GM03348 (cell line): ENCODE measurements at regions not wholly inside any gene's neighbourhood (a gene's known extent, or its start where the extent isn't known, plus 50 kb on each side); places are given as distances from the start of the nearest gene placed in this dataset.

Source experiments
- DNase-seq: peaks from one replicate; pipeline ENCODE4 v3.0.0; 2012; ENCODE audit warnings: low spot score

DNA sequence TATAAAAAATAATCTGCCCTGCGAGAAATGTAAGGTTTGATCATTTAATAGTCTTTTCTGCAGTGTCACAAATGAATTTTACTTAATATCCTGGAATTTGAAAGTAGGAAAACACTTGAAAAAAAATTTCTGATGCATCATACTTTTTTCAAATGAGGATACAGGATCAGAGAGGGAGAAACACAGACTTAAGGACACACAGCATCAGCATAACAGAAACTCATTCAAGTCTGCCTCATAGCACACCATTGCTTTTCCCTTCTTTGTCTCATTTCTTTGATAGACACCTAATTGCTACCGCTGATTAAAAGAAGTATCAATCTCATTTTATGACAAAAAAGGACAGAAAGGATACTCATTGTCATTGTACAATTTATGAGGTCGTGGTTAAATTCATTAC lies 319.0 kb downstream of the TMEM114 start:
- no peak for DNase-seq

DNA sequence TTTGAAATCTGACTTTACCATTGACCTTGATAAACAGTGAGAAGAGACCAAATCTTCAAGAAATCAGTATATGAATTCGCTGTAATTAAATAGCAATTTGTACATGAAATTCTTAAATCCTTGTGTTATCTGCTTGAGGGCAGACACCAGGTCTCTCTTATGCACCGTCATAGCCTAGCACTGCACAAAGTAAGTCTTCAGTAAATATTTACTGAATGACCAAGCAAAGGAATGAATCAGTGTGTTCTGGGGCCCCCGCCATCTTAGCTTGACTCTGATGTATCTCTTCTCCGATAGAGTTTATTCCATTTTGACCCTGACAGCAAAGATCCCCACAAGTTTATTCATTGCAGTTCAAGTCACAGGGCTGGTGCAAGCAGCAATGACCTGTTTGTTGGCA lies 328.0 kb downstream of the TMEM114 start:
- no peak for DNase-seq

DNA sequence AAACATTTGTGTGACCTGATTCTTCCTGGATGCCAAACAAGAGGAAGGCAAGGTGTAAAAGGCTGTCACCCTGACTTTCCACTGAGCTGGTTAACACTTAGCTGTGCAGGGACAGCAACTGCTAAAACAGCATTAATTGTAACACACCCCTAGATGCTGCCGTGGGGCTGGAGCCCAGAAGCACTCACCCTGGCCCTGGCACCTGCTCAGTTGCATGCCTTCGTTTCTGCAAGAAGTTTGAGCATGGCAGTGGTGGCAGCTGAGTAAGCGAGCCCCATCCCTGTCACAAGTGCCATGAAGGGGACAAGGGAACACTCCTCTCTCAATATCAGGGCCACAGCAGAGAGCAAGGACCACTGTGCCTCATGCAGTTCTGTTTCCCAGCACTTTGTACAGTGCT lies 330.2 kb downstream of the TMEM114 start:
- no peak for DNase-seq

DNA sequence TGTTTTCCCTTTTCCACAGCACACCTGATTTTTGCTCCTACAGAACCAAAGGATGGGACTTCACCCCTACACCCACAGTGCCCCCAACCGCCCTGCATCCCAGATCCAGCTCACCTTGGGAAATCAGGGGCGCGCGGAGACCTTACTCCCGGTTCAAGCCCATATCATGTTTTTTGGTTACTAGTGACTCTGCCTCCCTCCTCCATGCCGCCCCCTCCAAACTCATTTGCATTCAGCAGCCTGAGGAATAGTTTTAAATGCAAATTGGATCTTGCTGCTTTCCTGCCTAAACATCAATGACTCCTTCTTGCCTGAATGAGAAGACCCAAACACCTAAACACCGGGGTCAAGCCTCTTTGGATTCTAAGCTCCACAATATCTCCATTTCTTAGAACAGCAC lies 331.8 kb downstream of the TMEM114 start:
- no peak for DNase-seq

DNA sequence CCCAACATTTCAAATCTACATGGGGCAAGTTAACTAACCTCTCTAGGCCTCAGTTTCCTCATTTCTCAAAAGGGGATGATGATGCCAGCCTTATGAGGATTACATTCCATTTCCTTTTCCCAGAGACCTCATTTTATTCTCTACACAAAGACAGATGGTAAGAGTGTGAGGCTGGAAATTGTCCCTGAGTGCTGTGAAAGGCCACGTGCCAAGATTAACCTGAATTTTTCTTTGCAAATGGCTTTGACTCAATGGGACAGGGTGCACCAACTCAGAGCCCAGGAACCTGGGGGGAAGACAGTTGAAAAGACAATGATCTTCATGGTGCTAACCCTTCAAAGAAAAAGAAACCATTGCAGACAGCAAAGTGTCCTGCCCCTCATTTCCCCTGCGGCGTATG lies 332.8 kb downstream of the TMEM114 start:
- DNase-seq = no peak

DNA sequence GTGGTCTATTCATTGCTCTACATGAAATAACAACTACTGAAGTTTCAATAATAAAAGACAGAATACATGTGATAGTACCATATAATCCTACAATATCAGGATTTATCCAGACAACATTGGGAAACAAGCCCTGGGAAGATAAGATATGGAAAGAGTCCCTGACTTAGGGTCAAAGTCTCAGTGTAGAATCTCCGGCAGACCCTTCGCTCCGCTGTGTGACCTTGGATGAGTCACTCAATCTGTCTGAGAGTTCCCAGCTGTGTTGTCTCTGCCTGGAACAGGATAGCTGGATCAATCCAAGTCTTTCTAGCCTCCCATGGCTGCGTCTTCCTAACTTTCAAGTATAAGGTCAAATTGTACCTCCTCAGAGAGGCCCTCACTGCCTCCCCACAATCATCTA lies 335.9 kb downstream of the TMEM114 start:
- DNase-seq = no peak

DNA sequence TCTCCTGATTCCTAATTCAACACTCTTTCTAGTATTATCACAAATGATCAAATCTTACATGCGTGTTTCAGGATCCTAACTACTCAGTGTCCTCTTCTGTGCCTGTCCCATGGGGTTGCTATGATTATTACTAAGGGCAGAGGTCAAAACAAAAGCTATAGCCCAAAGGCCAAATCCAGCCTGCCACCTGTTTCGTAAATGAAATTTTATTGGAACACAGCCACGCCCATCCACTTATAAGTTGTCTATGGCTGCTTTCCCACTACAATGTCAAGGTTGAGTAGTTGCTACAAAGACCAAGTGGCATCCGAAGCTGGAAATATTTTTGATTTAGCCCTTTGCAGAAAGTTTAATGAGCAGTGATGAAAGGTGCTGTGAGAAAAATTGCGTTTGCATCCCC lies 336.6 kb downstream of the TMEM114 start:
- no peak for DNase-seq

DNA sequence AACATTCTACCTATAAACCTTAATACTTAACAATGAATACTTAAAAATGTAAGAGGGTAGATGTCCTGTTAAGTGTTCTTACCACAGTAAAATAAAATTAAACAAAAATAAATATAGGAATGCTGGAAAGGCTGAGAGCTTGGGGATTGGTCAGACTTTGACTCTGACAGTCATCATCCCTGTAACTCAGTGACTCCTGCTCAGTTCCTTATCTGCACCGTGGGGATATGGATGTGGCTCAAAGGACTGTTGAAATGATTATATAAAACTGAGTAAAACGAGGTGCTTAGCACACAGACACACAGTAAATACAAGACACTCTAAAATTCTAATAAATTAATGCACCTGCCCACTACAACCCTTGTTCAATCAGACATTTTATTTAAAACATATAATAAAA lies 338.6 kb downstream of the TMEM114 start:
- DNase-seq = no peak

DNA sequence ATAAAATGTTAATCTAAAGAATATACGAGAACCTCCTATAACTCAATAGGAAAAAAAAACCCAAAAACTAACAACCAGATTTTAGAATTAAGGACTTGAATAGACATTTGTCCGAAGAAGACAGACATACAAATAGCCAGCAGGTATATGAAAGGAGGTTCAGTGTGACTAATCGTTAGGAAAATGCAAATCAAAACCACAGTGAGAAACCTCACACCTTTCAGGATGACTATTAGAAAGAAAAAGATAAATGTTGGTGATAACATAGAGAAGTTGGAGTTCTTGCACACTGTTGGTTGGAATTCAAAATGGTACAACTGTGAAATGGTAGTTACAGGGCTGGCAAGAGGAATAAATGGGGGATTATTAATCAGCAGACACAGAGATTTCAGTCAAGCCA lies 339.0 kb downstream of the TMEM114 start:
- no peak for DNase-seq

DNA sequence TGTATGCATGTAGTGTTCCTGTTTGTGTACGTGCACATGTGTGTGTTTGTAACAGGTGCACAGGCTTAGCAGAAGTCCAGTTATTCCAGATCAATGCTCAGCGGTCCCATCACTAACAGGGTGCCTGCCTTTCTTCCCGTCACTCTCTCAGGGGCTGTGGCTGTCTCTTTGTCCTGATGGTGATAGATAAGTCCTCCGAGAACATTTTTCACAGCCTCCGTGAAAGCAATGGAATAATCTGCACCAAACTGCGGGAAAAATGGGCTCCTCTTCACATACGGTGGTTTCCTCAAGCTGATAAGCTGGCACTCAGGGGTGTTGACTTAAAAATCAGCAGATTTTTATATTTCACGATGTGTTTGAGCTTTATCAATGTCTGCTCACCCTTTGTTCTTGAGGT lies 342.3 kb downstream of the TMEM114 start:
- no peak for DNase-seq

DNA sequence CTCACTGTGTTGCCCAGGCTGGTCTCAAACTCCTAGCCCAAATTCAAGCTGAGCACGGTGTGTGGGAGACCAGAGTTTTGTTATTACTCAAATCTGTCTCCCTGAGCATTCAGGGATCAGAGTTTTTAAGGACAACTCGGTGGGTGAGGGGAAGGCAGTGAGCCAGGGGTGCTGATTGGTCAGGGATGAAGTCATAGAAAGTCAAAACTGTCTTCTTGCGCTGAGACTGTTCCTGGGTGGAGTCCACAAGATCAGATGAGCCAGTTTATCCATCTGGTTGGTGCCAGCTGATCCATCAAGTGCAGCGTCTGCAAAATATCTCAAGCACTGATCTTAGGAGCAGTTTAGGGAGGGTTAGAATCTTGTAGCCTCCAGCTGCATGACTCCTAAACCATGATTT lies 346.3 kb downstream of the TMEM114 start:
- no peak for DNase-seq

DNA sequence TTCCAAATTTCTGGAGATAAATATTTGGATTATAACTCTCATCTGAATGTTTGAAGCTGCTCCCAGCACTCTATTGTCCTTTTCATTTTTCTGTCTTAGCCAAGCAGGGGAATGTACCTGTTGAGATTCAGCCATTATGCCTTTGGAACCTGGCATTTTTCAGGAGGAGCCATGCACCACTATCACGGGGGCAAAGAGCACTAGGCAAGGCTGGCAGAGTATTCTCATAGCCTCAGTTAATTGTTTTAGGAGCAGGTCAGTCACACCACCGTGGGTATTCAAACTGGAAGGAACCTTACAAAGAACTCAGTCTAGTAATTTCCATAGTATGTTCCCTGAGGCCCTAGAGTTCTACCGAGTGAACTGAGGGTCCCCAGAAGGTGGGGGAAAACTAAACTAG lies 348.9 kb downstream of the TMEM114 start:
- DNase-seq = no peak

DNA sequence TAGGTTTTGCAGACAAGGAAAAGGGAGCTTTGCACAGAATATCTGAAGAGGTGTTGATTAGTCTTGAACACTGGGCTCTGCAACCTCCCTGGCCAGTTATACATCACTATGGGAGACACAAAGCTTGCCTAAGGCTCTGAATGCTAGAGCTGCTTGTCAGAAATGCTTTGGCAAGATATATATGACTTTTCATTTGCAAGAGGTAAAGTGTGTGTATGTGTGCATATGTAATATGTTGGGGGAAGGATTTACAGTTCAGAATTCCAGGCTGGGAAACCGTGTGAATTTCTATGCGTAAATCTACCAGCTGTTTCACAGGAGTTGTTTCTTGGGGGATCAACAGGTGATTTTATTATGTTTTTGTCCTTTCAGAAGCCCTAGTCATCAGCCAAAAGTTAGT lies 350.9 kb downstream of the TMEM114 start:
- no peak for DNase-seq

DNA sequence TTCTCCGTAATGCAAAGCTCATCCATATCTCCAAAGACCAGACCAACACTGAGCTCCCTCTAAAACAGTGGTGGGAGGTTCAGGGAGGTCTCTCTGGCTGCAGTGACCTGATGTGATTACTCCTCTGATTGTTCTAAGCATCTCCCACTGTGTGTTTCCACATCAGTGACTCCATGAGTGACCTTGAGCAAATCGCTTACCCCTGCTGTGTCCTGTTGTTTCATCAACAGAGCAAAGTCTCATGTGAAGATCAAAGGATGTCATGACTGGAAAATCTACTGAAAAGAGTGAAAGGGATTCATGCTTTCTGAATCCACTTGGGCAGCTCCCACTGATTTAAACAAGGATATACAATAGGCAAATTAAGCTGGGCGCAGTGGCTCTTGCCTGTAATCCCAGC lies 352.9 kb downstream of the TMEM114 start:
- no peak for DNase-seq

DNA sequence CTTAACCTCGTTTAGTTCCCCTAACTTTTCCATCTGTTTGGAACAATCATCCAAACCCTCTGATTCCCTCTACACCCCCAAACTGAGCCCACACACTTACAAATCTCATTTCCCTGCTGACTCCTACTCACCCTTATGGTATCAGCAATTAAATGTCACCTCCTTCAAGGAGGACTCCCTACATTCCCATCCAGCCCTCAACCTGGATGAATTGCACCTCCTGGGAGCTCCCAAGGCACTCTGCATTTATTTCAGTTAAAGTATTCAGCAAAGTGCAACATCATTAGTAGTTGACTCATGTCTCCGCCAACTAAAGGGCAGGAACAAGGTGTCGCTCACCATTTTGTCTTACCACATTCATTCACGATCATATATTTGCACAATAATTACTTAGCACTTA lies 353.5 kb downstream of the TMEM114 start:
- no peak for DNase-seq

DNA sequence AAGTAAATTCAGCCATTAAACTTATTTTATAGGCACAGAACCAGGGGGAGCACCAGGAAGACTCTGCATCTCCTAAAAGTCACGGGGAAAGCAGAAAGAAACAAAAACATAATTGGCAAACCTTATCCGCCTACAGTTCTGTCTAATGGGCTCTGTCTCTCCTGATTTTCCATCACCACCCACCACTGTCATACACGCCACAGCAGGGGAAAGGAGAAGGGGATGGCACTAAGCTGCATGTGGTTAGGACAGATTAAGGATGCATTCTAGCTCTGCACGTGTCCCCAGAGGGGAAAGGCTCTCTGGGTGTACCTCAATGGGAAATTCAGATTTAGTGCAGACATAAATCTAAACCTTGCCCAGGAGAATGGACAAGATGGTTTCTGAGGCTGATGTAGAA lies 359.8 kb downstream of the TMEM114 start:
- DNase-seq = no peak

DNA sequence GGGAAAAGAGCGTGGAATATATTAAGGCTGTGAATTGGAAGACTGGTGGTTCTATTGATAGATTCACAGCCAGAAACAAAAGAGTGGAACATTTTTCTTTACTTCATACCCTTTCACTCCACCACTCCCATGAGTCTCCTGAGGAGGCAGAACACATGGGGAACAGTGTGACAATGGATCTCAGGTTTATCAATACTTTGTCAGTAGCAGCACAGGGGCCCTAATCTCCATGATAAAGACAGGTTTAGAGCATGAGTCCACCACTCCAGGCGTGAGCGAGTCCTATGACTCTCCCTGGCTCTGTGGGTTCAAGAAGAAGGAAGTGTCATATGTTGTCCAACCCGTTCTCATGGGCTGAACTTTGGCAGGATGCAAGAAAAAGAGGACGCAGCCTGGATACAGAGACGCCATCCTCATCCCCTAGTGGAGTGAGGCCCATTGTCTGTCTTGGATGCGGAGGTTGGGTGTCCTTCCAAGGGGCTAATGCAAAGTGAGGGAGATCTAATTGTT lies 361.2 kb downstream of the TMEM114 start:
- no peak for DNase-seq

DNA sequence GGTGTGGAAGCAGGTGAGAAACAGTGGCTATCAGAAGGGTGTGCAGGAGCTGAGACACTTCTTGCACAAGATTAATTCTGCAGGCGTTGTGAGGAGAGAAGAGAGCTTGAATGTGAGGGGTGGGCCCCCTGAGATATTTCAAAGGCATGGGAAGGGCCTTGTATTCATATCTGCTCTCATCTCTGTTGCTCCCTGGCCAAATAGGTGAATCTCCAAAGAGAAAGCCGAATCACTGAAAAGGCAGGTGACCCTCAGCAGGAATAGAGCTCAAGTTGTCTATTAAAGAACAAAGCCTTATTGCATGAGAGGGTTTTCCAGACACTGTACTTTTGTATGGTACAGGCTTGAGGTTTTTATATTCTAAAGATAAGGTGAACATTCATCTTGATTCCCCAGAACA lies 373.1 kb downstream of the TMEM114 start:
- no peak for DNase-seq

DNA sequence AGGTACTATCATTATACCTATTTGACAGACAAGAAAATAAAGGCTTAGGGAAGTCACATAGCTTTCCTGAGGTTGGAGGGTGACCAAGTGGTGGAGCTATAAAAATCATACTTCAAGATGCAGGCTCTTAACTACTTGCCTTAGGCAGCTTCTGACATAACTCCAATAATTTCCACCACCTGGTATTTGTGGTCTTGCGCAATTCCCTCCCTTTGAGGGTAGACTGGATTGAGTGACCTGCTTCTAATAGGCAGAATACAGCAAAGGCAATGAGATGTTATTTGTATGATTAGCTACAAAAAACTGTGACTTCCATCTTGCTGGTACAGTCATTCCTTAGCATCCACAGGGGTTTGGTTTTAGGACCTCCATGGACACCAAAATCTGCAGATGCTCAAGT lies 385.5 kb downstream of the TMEM114 start:
- no peak for DNase-seq

DNA sequence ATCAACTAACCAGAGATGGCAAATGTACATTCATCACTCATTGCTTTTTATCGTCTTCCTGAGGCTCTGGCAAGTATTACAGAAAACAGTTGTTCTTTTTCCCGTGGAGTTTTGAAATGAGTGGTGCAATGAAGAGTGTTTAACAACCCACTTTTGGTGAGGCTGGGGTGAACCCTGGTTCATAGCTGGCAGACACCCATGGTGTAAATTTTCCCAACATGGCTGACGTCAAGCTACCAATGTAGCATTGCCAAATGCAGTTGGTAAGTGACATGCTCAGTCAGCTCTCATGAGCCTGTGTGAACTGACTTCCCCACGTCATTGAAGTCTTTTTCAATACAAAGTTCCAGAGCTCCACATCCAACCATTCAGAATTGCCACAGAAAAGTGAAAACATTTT lies 386.2 kb downstream of the TMEM114 start:
- DNase-seq = no peak

DNA sequence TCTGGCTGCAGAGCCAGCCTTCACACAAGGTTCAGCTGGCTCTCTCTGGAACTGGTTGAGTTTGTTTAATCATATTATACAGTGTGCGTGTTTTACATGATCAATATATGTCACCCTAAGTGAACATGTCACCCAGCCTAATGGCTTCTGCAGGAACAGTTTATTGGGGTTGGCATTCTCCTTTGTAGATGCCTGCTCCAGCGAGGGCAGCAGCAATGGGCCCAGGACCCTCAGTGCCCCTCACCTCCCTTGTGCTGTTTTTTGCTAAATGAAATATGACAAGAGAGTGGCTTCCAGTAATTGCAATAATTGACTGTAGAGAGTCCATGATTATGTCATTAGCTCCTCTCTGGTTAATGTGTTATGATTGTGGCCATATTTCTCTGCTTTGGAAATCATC lies 387.2 kb downstream of the TMEM114 start:
- no peak for DNase-seq

DNA sequence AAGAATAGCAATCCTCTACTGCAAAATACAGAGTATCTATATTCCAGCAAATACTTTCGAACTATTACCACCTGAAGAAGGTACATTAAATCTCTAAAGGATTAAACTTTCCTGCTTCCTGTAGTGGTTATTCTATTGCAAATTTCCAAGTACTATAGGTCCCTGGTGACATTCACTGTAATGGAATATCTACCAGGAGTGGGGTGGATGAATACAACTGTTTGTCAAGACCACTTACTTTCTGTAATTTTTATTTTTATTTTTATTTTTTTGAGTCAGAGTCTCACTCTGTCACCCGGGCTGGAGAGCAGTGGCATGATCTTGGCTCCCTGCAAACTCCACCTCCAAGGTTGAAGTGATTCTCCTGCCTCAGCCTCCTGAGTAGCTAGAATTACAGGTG lies 389.5 kb downstream of the TMEM114 start:
- no peak for DNase-seq

DNA sequence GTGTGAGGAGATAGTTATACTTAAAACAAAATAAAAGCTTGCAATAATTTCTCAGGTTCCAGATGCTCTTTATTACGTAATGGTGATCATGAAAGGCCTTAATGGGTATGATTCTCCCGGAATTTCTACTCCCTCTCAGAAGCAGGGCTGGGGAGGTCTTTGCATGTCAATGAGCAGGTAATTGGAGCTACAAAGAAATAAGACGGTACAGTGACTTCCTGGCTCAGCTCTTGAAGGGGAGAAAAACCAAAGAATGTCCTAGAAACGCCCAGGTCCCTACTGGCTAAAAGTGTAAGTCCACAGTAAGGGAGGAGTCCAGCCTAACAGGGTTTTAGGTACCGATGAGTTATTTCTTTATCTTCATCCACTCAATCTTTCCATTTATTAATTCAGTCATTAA lies 390.9 kb downstream of the TMEM114 start:
- DNase-seq = no peak

DNA sequence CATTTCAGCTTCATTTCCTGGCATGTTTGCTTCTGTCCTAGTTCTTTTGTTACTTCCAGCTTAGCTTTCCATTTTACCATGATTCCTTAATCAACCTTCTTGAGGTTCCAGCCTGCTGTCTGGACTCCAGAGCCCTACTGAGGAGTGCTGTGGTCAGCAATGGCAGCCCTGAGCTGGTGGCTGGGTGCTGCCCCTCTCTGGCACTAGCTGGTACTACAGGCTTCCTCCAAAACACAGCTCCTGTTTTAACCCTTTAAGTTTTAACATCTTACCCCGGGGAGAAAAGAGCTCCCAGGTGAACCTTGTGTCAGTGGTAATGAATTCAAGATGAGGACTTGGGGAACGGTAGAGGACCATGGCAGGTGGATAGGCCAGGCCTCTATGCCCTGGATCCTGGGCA lies 395.5 kb downstream of the TMEM114 start:
- no peak for DNase-seq

DNA sequence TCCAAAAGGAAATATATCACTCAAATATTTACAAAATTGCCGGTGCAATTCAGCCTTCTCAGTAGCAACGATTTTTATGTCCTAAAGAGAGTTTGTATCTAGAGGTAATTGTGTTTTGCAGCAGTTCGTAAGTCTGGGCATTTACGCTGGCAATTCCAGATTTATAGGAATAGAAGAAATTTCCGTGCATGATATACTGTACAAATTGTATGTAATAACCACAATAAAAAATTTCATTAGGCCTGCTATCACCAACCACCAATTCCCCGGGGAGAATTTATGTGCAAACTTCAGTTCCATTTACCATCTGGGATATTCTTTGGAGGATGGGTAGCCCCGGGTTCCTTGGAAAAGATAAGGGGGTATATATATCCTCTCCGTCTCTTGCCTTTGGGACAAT lies 401.5 kb downstream of the TMEM114 start:
- DNase-seq = no peak
